IMR-90 (cell line): ENCODE measurements at regions not wholly inside any gene's neighbourhood (a gene's known extent, or its start where the extent isn't known, plus 50 kb on each side); places are given as distances from the start of the nearest gene placed in this dataset.

Experiments used
- ATAC-seq: fragments of 200-7000 bp; cut with Tn5 transposase; 2 replicates; pipeline ENCODE4 v1.9.1; 2020; ENCODE audit warnings: low read depth, mild to moderate bottlenecking, moderate library complexity
- BruUV-seq: library from RNA; stranded (reverse); fragments of 400-500 nt; replicated peaks from 2 replicates; lab custom pipeline; 2021; lab: Mats Ljungman, UMichigan
- CTCF ChIA-PET: fragments of 300-600 bp; formaldehyde crosslinking; extraction: SDS; loops from one replicate; lab custom pipeline; 2021; ENCODE audit warnings: antibody characterized with exemption; lab: Yijun Ruan, JAX
- POLR2A ChIA-PET: fragments of 300-600 bp; sonication (Branson Sonifier 250); formaldehyde crosslinking; loops from one replicate; lab custom pipeline; 2022; ENCODE audit warnings: antibody characterized with exemption; ENCODE audit not compliant: unreplicated experiment; lab: Charles Lee
- DNase-seq: peaks from one replicate; pipeline ENCODE4 v3.0.0; 2013
- H2AFZ ChIP-seq: replicated peaks from 2 replicates; pipeline ENCODE3; 2013; ENCODE audit warnings: low read length, mild to moderate bottlenecking; ENCODE audit not compliant: poor library complexity
- H2AK5ac ChIP-seq: 2 replicates; pipeline ENCODE4 v1.6.1; 2013; ENCODE audit warnings: low read depth, low read length, inconsistent platforms
- H2AK9ac ChIP-seq: replicated peaks from 2 replicates; pipeline ENCODE3; 2013; ENCODE audit warnings: mild to moderate bottlenecking, low read depth, low read length, moderate library complexity; ENCODE audit not compliant: poor library complexity
- H2BK120ac ChIP-seq: 2 replicates; pipeline ENCODE4 v1.6.1; 2013; ENCODE audit warnings: low read depth, low read length, inconsistent platforms
- H2BK15ac ChIP-seq: 3 replicates; pipeline ENCODE4 v1.6.1; 2013; ENCODE audit warnings: low read depth, low read length, inconsistent platforms
- H2BK20ac ChIP-seq: 2 replicates; pipeline ENCODE4 v1.6.1; 2013; ENCODE audit warnings: low read depth, mild to moderate bottlenecking, inconsistent platforms, low read length, moderate library complexity
- H2BK5ac ChIP-seq: 2 replicates; pipeline ENCODE4 v1.6.1; 2013; ENCODE audit warnings: mild to moderate bottlenecking, low read depth, low read length, inconsistent platforms; ENCODE audit not compliant: poor library complexity, severe bottlenecking
- H3K14ac ChIP-seq: replicated peaks from 2 replicates; pipeline ENCODE4 v1.6.1; 2013; ENCODE audit warnings: low read depth, low read length, inconsistent platforms
- H3K18ac ChIP-seq: 2 replicates; pipeline ENCODE4 v1.6.1; 2013; ENCODE audit warnings: low read depth, low read length, control low read depth
- H3K23ac ChIP-seq: 2 replicates; pipeline ENCODE4 v1.6.1; 2013; ENCODE audit warnings: low read depth, low read length, inconsistent platforms
- H3K27ac ChIP-seq: 2 replicates; pipeline ENCODE4 v1.5.1; 2013; ENCODE audit warnings: mild to moderate bottlenecking, control low read depth, low read length; ENCODE audit not compliant: insufficient read depth
- H3K27me3 ChIP-seq: 2 replicates; pipeline ENCODE4 v1.6.1; 2013; ENCODE audit warnings: low read length; ENCODE audit not compliant: control insufficient read depth, insufficient read depth
- H3K36me3 ChIP-seq: 2 replicates; pipeline ENCODE4 v1.6.1; 2013; ENCODE audit warnings: low read length, mixed read lengths; ENCODE audit not compliant: control insufficient read depth, insufficient read depth
- H3K4ac ChIP-seq: 2 replicates; pipeline ENCODE4 v1.6.1; 2013; ENCODE audit warnings: low read depth, low read length, inconsistent platforms
- H3K4me1 ChIP-seq: 2 replicates; pipeline ENCODE4 v1.6.1; 2013; ENCODE audit warnings: low read length, mixed read lengths; ENCODE audit not compliant: control insufficient read depth, insufficient read depth
- H3K4me2 ChIP-seq: 2 replicates; pipeline ENCODE4 v1.6.1; 2013; ENCODE audit warnings: low read depth, mild to moderate bottlenecking, control low read depth, low read length, moderate library complexity
- H3K4me3 ChIP-seq: 2 replicates; pipeline ENCODE4 v1.5.1; 2013; ENCODE audit warnings: low read depth, mild to moderate bottlenecking, control low read depth, low read length, moderate library complexity; ENCODE audit not compliant: insufficient read depth
- H3K56ac ChIP-seq: 2 replicates; pipeline ENCODE4 v1.6.1; 2013; ENCODE audit warnings: low read length, inconsistent platforms; ENCODE audit not compliant: insufficient read depth; ENCODE audit errors: extremely low read depth
- H3K79me1 ChIP-seq, 2 experiments: 2 replicates each; pipeline ENCODE4 v1.6.1; 2013; ENCODE audit warnings: low read length in 2 of 2, inconsistent platforms in 1 of 2, low read depth in 1 of 2
- H3K9ac ChIP-seq: 2 replicates; pipeline ENCODE4 v1.6.1; 2013; ENCODE audit warnings: low read depth, low read length, control low read depth
- H3K9me1 ChIP-seq: 2 replicates; pipeline ENCODE4 v1.6.1; 2013; ENCODE audit warnings: low read length, inconsistent platforms; ENCODE audit not compliant: insufficient read depth
- H3K9me3 ChIP-seq: 2 replicates; pipeline ENCODE4 v1.6.1; 2013; ENCODE audit warnings: low read length; ENCODE audit not compliant: control insufficient read depth, insufficient read depth
- H4K20me1 ChIP-seq: 2 replicates; pipeline ENCODE4 v1.6.1; 2013; ENCODE audit warnings: low read length, inconsistent platforms; ENCODE audit not compliant: insufficient read depth
- H4K5ac ChIP-seq: 2 replicates; pipeline ENCODE4 v1.6.1; 2013; ENCODE audit warnings: mild to moderate bottlenecking, low read depth, low read length, control low read depth
- H4K8ac ChIP-seq, 2 experiments: 2 replicates each; pipeline ENCODE4 v1.6.1; 2013; ENCODE audit warnings: low read depth in 2 of 2, low read length in 2 of 2, control low read depth in 1 of 2, inconsistent platforms in 1 of 2
- H4K91ac ChIP-seq: 2 replicates; pipeline ENCODE4 v1.6.1; 2013; ENCODE audit warnings: low read depth, low read length, inconsistent platforms; ENCODE audit not compliant: insufficient read depth
- MAFK ChIP-seq: IDR thresholded peaks from 2 replicates; pipeline ENCODE4 v1.6.1; 2012; ENCODE audit warnings: low read depth, low read length, improper control_type of control experiment
- MAZ ChIP-seq: IDR thresholded peaks from 2 replicates; pipeline ENCODE4 v1.6.1; 2012; ENCODE audit warnings: low read depth, mild to moderate bottlenecking, low read length, improper control_type of control experiment, moderate library complexity, borderline replicate concordance
- MXI1 ChIP-seq: IDR thresholded peaks from 2 replicates; pipeline ENCODE4 v1.6.1; 2012; ENCODE audit warnings: low read depth, mild to moderate bottlenecking, low read length, moderate library complexity, borderline replicate concordance
- RFX5 ChIP-seq: IDR thresholded peaks from 2 replicates; pipeline ENCODE4 v1.8.0; 2012; ENCODE audit warnings: low read depth, mild to moderate bottlenecking, low read length, moderate library complexity
- SMC3 ChIP-seq: fragments of 150-350 bp; IDR thresholded peaks from 2 replicates; pipeline ENCODE4 v1.6.1; 2016; ENCODE audit warnings: low read depth, mild to moderate bottlenecking, antibody characterized with exemption, low read length, moderate library complexity
- WGBS, 2 experiments: methylation state at CpG; one replicate each; pipeline versions ENCODE4 v1.1.5 to v1.1.7; 2013; ENCODE audit warnings: missing lambda C conversion rate in 2 of 2; ENCODE audit not compliant: insufficient read length in 1 of 2; ENCODE audit errors: extremely low coverage in 2 of 2; 5-methylcytosine and 5-hydroxymethylcytosine counted together
- dilution Hi-C: fragments of 300-500 bp; cut with HindIII; formaldehyde crosslinking; loops from one replicate; pipeline ENCODE4 v1.14.3; 2018; ENCODE audit warnings: low sequenced_read_pairs; ENCODE audit not compliant: unreplicated experiment
- in situ Hi-C: fragments of 300-500 bp; cut with MboI; formaldehyde crosslinking; loops from 3 replicates; pipeline ENCODE4 v1.14.3; 2019; ENCODE audit warnings: low sequenced_read_pairs, inconsistent platforms, mixed read lengths
- intact Hi-C: fragments of 100-400 bp; cut with micrococcal nuclease; formaldehyde crosslinking; loops from 2 replicates; pipeline ENCODE4 v1.10.0; 2022

- H3K4ac ChIP-seq: no peak overlapping the region
- H4K91ac ChIP-seq: no peak overlapping the region
- TF ChIP-seq MXI1 (no peak), SMC3 (no peak), MAZ (no peak), RFX5 (no peak), MAFK (no peak)
- H2BK20ac ChIP-seq: no peak overlapping the region
- no peak overlapping the region for H4K5ac ChIP-seq
- no peaks in the 10 kb centered on the region for H3K9me1 ChIP-seq
- no peak overlapping the region for H2BK5ac ChIP-seq
- 0% methylated on average over 1 of the region's 7 CpGs; no CpG with 5 or more reads in 1 of the 2 experiments for WGBS, 2 experiments
- H3K27ac ChIP-seq: no peak overlapping the region
- no peak overlapping the region for H3K4me3 ChIP-seq
- DNase-seq (no peak), ATAC-seq (no peak)
- no peaks in the 10 kb centered on the region for H3K79me1 ChIP-seq
- intact Hi-C loops: no loop called here
- POLR2A ChIA-PET: no interaction called here
- CTCF ChIA-PET: no interaction called here
- no peak overlapping the region for H2BK120ac ChIP-seq
- no peak overlapping the region for H3K9ac ChIP-seq
- H4K20me1 ChIP-seq: no peaks in the 10 kb centered on the region
- no peak overlapping the region for H2BK15ac ChIP-seq
- H2AK5ac ChIP-seq: no peak overlapping the region
- BruUV-seq: no TSS peak
- H3K27me3 ChIP-seq: no peaks in the 10 kb centered on the region
- no peak overlapping the region for H3K23ac ChIP-seq
- H3K4me1 ChIP-seq: no peaks in the 10 kb centered on the region
- H2AFZ ChIP-seq: no peak overlapping the region
- dilution Hi-C loops: no loop called here
- no peak overlapping the region for H3K56ac ChIP-seq
- peaks cover 8% of the 10 kb centered on the region; the same call in 1 of the 2 replicates for H3K9me3 ChIP-seq
- no peak overlapping the region for H2AK9ac ChIP-seq
- H3K18ac ChIP-seq: no peak overlapping the region
- no peak overlapping the region for H3K4me2 ChIP-seq
- H4K8ac ChIP-seq: no peak overlapping the region
- in situ Hi-C loops: no loop called here
- no peaks in the 10 kb centered on the region for H3K36me3 ChIP-seq
- no peak overlapping the region for H3K14ac ChIP-seq
These were observed 135.1 kb downstream of the NSG2 start for GRCh38 chr5:174180639-174181038.
